ENCODE measurements at regions not wholly inside any gene's neighbourhood (a gene's known extent, or its start where the extent isn't known, plus 50 kb on each side); places are given as distances from the start of the nearest gene placed in this dataset.

DNA sequence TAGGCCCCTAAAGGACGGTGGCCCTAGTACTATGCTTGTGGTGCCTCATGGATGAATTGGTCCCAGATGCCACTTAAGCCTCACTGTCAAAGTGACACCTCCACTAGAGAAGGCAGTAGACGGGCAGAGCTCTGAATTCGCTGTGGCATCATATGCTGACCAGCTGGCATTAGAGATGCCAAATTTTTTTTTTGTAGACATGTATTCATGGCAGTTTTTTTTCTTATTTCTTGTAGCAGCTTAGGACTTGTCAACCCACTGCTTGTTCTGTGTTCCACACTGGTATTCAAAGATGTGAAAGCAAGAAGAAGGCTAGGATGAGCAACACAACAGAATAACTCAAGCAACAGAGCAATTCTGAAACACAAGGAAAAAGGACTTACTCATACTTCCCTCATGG, 212.5 kb downstream of the DLEU7 start:
- TF ChIP-seq POLR2A (IDR thresholded peaks at IDR 0.05; ENCODE audit: low read depth, low read length) (no peak), TAF1 (IDR thresholded peaks at IDR 0.05; ENCODE audit: low read depth, low read length) (no peak)

Measured in GM12891 (cell line).